ENCODE measurements at regions not wholly inside any gene's neighbourhood (a gene's known extent, or its start where the extent isn't known, plus 50 kb on each side); places are given as distances from the start of the nearest gene placed in this dataset.

DNA sequence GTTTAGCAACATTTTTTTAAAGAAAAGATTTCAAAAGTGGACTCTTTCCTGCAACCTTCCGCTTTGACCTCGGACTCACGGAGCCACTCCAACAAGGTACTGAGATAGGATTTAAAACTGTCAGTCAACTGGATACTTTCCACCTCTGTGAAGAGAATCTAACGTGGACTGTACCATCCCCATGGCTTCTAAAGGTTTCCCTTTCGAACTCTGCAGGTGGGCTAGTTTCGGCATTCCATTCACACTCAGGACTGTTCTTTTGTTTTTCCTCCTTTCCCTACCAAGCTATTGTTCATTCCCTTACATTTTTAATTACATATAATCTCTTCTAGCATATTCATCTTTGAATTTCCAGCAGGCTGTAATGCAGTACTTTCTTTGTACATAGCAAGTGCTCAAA is 88.5 kb upstream of the AKIP1 start:
- Histone ChIP-seq H3K9ac (ENCODE audit: low read length) (no peak overlapping the region), H3K9me3 (ENCODE audit: control extremely low read depth in 1 of 3, control insufficient read depth in 2 of 3, insufficient read depth in 1 of 3, low read length in 2 of 3) (no peaks in the 10 kb centered on the region), H3K4me2 (replicated peaks; ENCODE audit: low read depth, low read length, poor library complexity, severe bottlenecking) (no peak overlapping the region), H3K4me1 (ENCODE audit: control insufficient read depth in 2 of 2, insufficient read depth in 2 of 2, low read length in 2 of 2) (no peaks in the 10 kb centered on the region), H3K27me3 (replicated peaks in 1 of 4; ENCODE audit: control extremely low read depth in 1 of 4, control insufficient read depth in 3 of 4, insufficient read depth in 4 of 4, low read length in 3 of 4) (no peaks in the 10 kb centered on the region), H3K36me3 (replicated peaks in 1 of 2; ENCODE audit: control extremely low read depth in 1 of 2, control insufficient read depth in 1 of 2, extremely low read depth in 1 of 2, insufficient read depth in 2 of 2, low read length in 1 of 2) (no peaks in the 10 kb centered on the region), H2AFZ (ENCODE audit: insufficient read depth, low read depth, low read length, poor library complexity, severe bottlenecking) (no peak overlapping the region), H4K20me1 (ENCODE audit: control insufficient read depth, insufficient read depth, low read length, poor library complexity, severe bottlenecking) (no peaks in the 10 kb centered on the region), H3K79me2 (ENCODE audit: control insufficient read depth, insufficient read depth, low read length) (no peaks in the 10 kb centered on the region), H3K4me3 (ENCODE audit: control extremely low read depth in 1 of 5, extremely low read depth in 1 of 5, insufficient read depth in 1 of 5, low read depth in 2 of 5, low read length in 4 of 5) (no peak overlapping the region), H3K27ac (ENCODE audit: low read length in 2 of 2) (no peak overlapping the region)
- no peak for DNase-seq
- ATAC-seq (ENCODE audit: low read depth) = no peak
- ChIA-PET CTCF (no interaction called here), POLR2A (no interaction called here)
- Mint-ChIP-seq H3K27ac (no peak overlapping the region), H3K9me3 (ENCODE audit: insufficient read depth) (no peaks in the 10 kb centered on the region), H3K4me1 (no peaks in the 10 kb centered on the region), H3K4me3 (no peak overlapping the region), H3K27me3 (no peaks in the 10 kb centered on the region)
- no peak for TF ChIP-seq EZH2 (IDR thresholded peaks at IDR 0.05; ENCODE audit: borderline replicate concordance, insufficient read depth, low read depth, low read length, poor library complexity, severe bottlenecking)
- TF ChIP-seq, protein P1, sequence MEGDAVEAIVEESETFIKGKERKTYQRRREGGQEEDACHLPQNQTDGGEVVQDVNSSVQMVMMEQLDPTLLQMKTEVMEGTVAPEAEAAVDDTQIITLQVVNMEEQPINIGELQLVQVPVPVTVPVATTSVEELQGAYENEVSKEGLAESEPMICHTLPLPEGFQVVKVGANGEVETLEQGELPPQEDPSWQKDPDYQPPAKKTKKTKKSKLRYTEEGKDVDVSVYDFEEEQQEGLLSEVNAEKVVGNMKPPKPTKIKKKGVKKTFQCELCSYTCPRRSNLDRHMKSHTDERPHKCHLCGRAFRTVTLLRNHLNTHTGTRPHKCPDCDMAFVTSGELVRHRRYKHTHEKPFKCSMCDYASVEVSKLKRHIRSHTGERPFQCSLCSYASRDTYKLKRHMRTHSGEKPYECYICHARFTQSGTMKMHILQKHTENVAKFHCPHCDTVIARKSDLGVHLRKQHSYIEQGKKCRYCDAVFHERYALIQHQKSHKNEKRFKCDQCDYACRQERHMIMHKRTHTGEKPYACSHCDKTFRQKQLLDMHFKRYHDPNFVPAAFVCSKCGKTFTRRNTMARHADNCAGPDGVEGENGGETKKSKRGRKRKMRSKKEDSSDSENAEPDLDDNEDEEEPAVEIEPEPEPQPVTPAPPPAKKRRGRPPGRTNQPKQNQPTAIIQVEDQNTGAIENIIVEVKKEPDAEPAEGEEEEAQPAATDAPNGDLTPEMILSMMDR (IDR thresholded peaks at IDR 0.05) = no peak
- WGBS (ENCODE audit: insufficient coverage) = 77% methylated on average over 6 of the region's 6 CpGs
- intact Hi-C loops (cut with micrococcal nuclease) = no loop called here

DNA sequence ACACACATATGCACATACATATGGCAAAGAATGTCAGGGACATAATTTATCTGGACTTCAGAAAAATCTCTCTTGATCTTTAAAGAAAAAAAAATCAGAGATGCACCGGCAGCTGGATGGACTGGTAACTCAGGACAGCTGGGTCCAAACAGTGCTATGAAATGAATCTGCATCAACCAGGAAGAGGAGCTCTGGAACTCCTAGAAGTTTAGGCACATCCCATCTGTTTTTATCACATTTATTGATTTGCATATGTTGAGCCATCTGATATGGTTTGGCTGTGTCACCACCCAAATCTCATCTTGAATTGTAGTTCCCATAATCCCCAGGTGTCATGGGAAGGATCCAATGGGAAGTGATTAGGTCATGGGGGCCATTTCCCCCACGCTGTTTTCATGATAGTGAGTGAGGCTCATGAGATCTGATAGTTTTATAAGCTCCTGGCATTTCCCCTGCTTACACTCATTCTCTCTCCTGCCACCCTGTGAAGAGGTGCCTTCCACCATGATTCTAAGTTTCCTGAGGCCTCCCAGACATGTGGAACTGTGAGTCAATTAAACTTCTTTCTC is 87.7 kb upstream of the AKIP1 start:
- H3K27me3 Mint-ChIP-seq = no peaks in the 10 kb centered on the region
- Histone ChIP-seq H3K4me2 (replicated peaks; ENCODE audit: low read depth, low read length, poor library complexity, severe bottlenecking) (no peak overlapping the region), H2AFZ (ENCODE audit: insufficient read depth, low read depth, low read length, poor library complexity, severe bottlenecking) (no peak overlapping the region), H3K4me3 (ENCODE audit: control extremely low read depth in 1 of 5, extremely low read depth in 1 of 5, insufficient read depth in 1 of 5, low read depth in 2 of 5, low read length in 4 of 5) (no peak overlapping the region), H4K20me1 (ENCODE audit: control insufficient read depth, insufficient read depth, low read length, poor library complexity, severe bottlenecking) (no peaks in the 10 kb centered on the region), H3K27me3 (replicated peaks in 1 of 4; ENCODE audit: control extremely low read depth in 1 of 4, control insufficient read depth in 3 of 4, insufficient read depth in 4 of 4, low read length in 3 of 4) (no peaks in the 10 kb centered on the region), H3K9me3 (ENCODE audit: control extremely low read depth in 1 of 3, control insufficient read depth in 2 of 3, insufficient read depth in 1 of 3, low read length in 2 of 3) (no peaks in the 10 kb centered on the region), H3K79me2 (ENCODE audit: control insufficient read depth, insufficient read depth, low read length) (no peaks in the 10 kb centered on the region), H3K4me1 (ENCODE audit: control insufficient read depth in 2 of 2, insufficient read depth in 2 of 2, low read length in 2 of 2) (no peaks in the 10 kb centered on the region), H3K36me3 (replicated peaks in 1 of 2; ENCODE audit: control extremely low read depth in 1 of 2, control insufficient read depth in 1 of 2, extremely low read depth in 1 of 2, insufficient read depth in 2 of 2, low read length in 1 of 2) (no peaks in the 10 kb centered on the region), H3K27ac (ENCODE audit: low read length in 2 of 2) (no peak overlapping the region), H3K9ac (ENCODE audit: low read length) (no peak overlapping the region)
- H3K4me3 Mint-ChIP-seq = no peak overlapping the region
- H3K9me3 Mint-ChIP-seq (ENCODE audit: insufficient read depth) = no peaks in the 10 kb centered on the region
- 83% methylated on average over 1 of the region's 2 CpGs for WGBS (ENCODE audit: insufficient coverage)
- intact Hi-C loops (cut with micrococcal nuclease) = no loop called here
- no peaks in the 10 kb centered on the region for H3K4me1 Mint-ChIP-seq
- no peak overlapping the region for H3K27ac Mint-ChIP-seq
- ATAC-seq (ENCODE audit: low read depth) = no peak
- ChIA-PET CTCF (no interaction called here), POLR2A (no interaction called here)
- no peak for TF ChIP-seq EZH2 (IDR thresholded peaks at IDR 0.05; ENCODE audit: borderline replicate concordance, insufficient read depth, low read depth, low read length, poor library complexity, severe bottlenecking)
- TF ChIP-seq, protein P1 (IDR thresholded peaks at IDR 0.05) = no peak
- DNase-seq = no peak

Data from B cell (primary cell).